MM.1S (cell line): ENCODE measurements at regions not wholly inside any gene's neighbourhood (a gene's known extent, or its start where the extent isn't known, plus 50 kb on each side); places are given as distances from the start of the nearest gene placed in this dataset.

Experiments used
- EZH2 ChIP-seq: fragments of 300-600 bp; sonication (generic); optimal IDR thresholded peaks from 2 replicates; pipeline ENCODE3; 2017; ENCODE audit warnings: low read depth, mild to moderate bottlenecking, antibody characterized with exemption, low read length, mixed read lengths
- TF ChIP-seq, protein P1 (sequence below): fragments of 300-600 bp; sonication (generic); IDR thresholded peaks from 2 replicates; pipeline ENCODE4 v1.5.1; 2016; ENCODE audit warnings: antibody characterized with exemption, low read length, mixed read lengths

DNA sequence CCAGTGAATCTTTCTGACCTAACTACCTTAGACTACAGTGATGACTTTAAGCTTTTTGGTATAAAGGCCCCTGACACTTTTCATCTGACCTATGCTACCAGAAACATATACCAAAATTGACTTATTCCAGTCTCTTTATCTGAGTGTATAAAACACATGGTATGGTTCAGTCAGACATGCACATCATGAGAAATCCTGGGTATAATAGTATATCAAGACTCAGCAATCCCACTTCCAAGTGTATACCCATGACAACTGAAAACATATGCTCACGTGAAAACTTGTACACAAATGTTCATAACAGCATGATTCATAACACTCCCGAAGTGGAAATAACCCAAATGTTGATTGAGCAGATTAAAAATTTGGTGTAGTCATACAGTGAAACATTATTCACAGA is 70.0 kb upstream of the RPRM start:
- TF ChIP-seq, protein P1, sequence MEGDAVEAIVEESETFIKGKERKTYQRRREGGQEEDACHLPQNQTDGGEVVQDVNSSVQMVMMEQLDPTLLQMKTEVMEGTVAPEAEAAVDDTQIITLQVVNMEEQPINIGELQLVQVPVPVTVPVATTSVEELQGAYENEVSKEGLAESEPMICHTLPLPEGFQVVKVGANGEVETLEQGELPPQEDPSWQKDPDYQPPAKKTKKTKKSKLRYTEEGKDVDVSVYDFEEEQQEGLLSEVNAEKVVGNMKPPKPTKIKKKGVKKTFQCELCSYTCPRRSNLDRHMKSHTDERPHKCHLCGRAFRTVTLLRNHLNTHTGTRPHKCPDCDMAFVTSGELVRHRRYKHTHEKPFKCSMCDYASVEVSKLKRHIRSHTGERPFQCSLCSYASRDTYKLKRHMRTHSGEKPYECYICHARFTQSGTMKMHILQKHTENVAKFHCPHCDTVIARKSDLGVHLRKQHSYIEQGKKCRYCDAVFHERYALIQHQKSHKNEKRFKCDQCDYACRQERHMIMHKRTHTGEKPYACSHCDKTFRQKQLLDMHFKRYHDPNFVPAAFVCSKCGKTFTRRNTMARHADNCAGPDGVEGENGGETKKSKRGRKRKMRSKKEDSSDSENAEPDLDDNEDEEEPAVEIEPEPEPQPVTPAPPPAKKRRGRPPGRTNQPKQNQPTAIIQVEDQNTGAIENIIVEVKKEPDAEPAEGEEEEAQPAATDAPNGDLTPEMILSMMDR: no peak
- TF ChIP-seq EZH2: no peak
